Suprapubic skin (tissue), 4 donors: ENCODE measurements at regions not wholly inside any gene's neighbourhood (a gene's known extent, or its start where the extent isn't known, plus 50 kb on each side); places are given as distances from the start of the nearest gene placed in this dataset.

ENCODE experiments used
- CTCF ChIP-seq, 2 donors: fragments of 200-600 bp in 1 of 2; fragments of 450-650 bp in 1 of 2; sonication (generic) in 1 of 2; IDR thresholded peaks; one replicate each; pipeline ENCODE4 v1.5.1; 2016 to 2019; ENCODE audit warnings: antibody characterized with exemption in 2 of 2, mild to moderate bottlenecking in 1 of 2, moderate library complexity in 1 of 2
- EP300 ChIP-seq: sonication (generic); formaldehyde crosslinking; IDR thresholded peaks from one replicate; pipeline ENCODE4 v1.6.1; 2017; ENCODE audit warnings: antibody characterized with exemption
- POLR2A ChIP-seq, 2 donors: fragments of 450-650 bp; IDR thresholded peaks; one replicate each; pipeline ENCODE4 v1.6.1; 2017; ENCODE audit warnings: antibody characterized with exemption in 2 of 2, mild to moderate bottlenecking in 2 of 2, moderate library complexity in 2 of 2
- POLR2AphosphoS5 ChIP-seq, 3 donors: sonication (generic); formaldehyde crosslinking; IDR thresholded peaks; one replicate each; pipeline ENCODE4 v1.6.1; 2017; ENCODE audit warnings: antibody characterized with exemption in 3 of 3

GRCh38 chr16:72285324-72285723 lies 113.4 kb upstream of the PMFBP1 start:
- TF ChIP-seq CTCF (IDR thresholded peaks at IDR 0.05) (no peak), POLR2A (IDR thresholded peaks at IDR 0.05) (no peak), POLR2AphosphoS5 (IDR thresholded peaks at IDR 0.05) (no peak), EP300 (no peak)
